H1 (cell line): ENCODE measurements at regions not wholly inside any gene's neighbourhood (a gene's known extent, or its start where the extent isn't known, plus 50 kb on each side); places are given as distances from the start of the nearest gene placed in this dataset.

Experiments used
- CTCF ChIA-PET: fragments of 300-600 bp; sonication (Branson Sonifier 250); formaldehyde crosslinking; loops from one replicate; lab custom pipeline; 2021; ENCODE audit not compliant: partially characterized antibody; lab: Charles Lee
- POLR2A ChIA-PET: fragments of 300-600 bp; sonication (Branson Sonifier 250); formaldehyde crosslinking; loops from one replicate; lab custom pipeline; 2021; ENCODE audit warnings: inconsistent platforms; ENCODE audit not compliant: partially characterized antibody; lab: Charles Lee
- DNase-seq, 2 experiments: peaks; one replicate each; pipeline versions ENCODE4 v3.0.0 to v3.0.0-alpha.2; 2010 to 2022; ENCODE audit warnings: low spot score in 2 of 2, low read depth in 1 of 2, mixed read lengths in 1 of 2
- FAIRE-seq: peaks from 2 replicates; lab custom pipeline; 2011; peaks lifted over from hg19 to GRCh38; lab: Jason Lieb, UNC
- H2AFZ ChIP-seq: 2 replicates; pipeline ENCODE4 v1.8.1; 2012; ENCODE audit warnings: low read length, inconsistent platforms
- H2AK5ac ChIP-seq: 2 replicates; pipeline ENCODE4 v1.6.1; 2013; ENCODE audit warnings: low read depth, low read length
- H2BK120ac ChIP-seq: replicated peaks from 2 replicates; pipeline ENCODE3; 2013; ENCODE audit warnings: low read depth, low read length, inconsistent platforms
- H2BK12ac ChIP-seq: 2 replicates; pipeline ENCODE4 v1.6.1; 2013; ENCODE audit warnings: low read depth, low read length
- H2BK15ac ChIP-seq: 2 replicates; pipeline ENCODE4 v1.6.1; 2013; ENCODE audit warnings: low read length
- H2BK20ac ChIP-seq: 2 replicates; pipeline ENCODE4 v1.6.1; 2013; ENCODE audit warnings: low read length
- H2BK5ac ChIP-seq: 2 replicates; pipeline ENCODE4 v1.6.1; 2013; ENCODE audit warnings: low read depth, low read length
- H3K14ac ChIP-seq: 2 replicates; pipeline ENCODE4 v1.6.1; 2013; ENCODE audit warnings: inconsistent platforms; ENCODE audit not compliant: insufficient read length
- H3K18ac ChIP-seq: 2 replicates; pipeline ENCODE4 v1.6.1; 2013; ENCODE audit warnings: low read length; ENCODE audit errors: extremely low read depth
- H3K23ac ChIP-seq: 2 replicates; pipeline ENCODE4 v1.6.1; 2013; ENCODE audit warnings: inconsistent platforms; ENCODE audit not compliant: insufficient read length
- H3K23me2 ChIP-seq: 2 replicates; pipeline ENCODE4 v1.6.1; 2013; ENCODE audit warnings: low read depth, low read length
- H3K27ac ChIP-seq: 2 replicates; pipeline ENCODE4 v1.6.1; 2011; ENCODE audit warnings: low read depth, low read length, inconsistent platforms
- H3K27me3 ChIP-seq, 4 experiments: replicated peaks in 1 of 4; 1 replicate in 1 of 4; 2 replicates in 3 of 4; pipeline versions ENCODE4 v1.6.1 to v1.8.1; 2011 to 2013; ENCODE audit warnings: low read length in 3 of 4, mild to moderate bottlenecking in 3 of 4, inconsistent platforms in 2 of 4, mixed read lengths in 2 of 4, moderate library complexity in 1 of 4; ENCODE audit not compliant: control insufficient read depth in 3 of 4, insufficient read depth in 3 of 4; ENCODE audit errors: extremely low read depth in 1 of 4
- H3K36me3 ChIP-seq, 4 experiments: 2 replicates each; pipeline versions ENCODE4 v1.6.1 to v1.8.1; 2011 to 2013; ENCODE audit warnings: mild to moderate bottlenecking in 4 of 4, low read length in 3 of 4, moderate library complexity in 2 of 4, control low read depth in 1 of 4, inconsistent platforms in 1 of 4; ENCODE audit not compliant: insufficient read depth in 4 of 4, control insufficient read depth in 2 of 4
- H3K4ac ChIP-seq: replicated peaks from 2 replicates; pipeline ENCODE3; 2013; ENCODE audit warnings: low read length, low read depth, mixed read lengths, inconsistent platforms; ENCODE audit not compliant: insufficient read length
- H3K4me1 ChIP-seq, 4 experiments: replicated peaks in 1 of 4; 1 replicate in 1 of 4; 2 replicates in 3 of 4; pipeline versions ENCODE4 v1.6.1 to v1.8.1; 2011 to 2013; ENCODE audit warnings: low read length in 3 of 4, inconsistent platforms in 2 of 4, mixed read lengths in 1 of 4; ENCODE audit not compliant: insufficient read depth in 4 of 4, control insufficient read depth in 3 of 4
- H3K4me2 ChIP-seq, 2 experiments: 2 replicates each; pipeline versions ENCODE4 v1.6.1 to v1.8.1; 2011 to 2013; ENCODE audit warnings: low read depth in 2 of 2, low read length in 2 of 2, control low read depth in 1 of 2, inconsistent platforms in 1 of 2, mild to moderate bottlenecking in 1 of 2; ENCODE audit not compliant: insufficient read depth in 1 of 2
- H3K4me3 ChIP-seq, 4 experiments: fragments of 200-600, 300-600 bp in 1 of 4; sonication (generic), shearing (Covaris generic), sonication (Bioruptor Twin) in 1 of 4; 2 replicates each; pipeline versions ENCODE4 v1.5.1 to v1.8.1; 2011 to 2016; ENCODE audit warnings: low read length in 4 of 4, low read depth in 3 of 4, control low read depth in 2 of 4, inconsistent platforms in 2 of 4, mild to moderate bottlenecking in 2 of 4, mixed read lengths in 1 of 4, moderate library complexity in 1 of 4; ENCODE audit not compliant: insufficient read depth in 2 of 4; ENCODE audit errors: extremely low read depth in 1 of 4
- H3K56ac ChIP-seq: replicated peaks from 2 replicates; pipeline ENCODE3; 2013; ENCODE audit warnings: low read depth, mild to moderate bottlenecking, mixed read lengths, low read length, inconsistent platforms; ENCODE audit not compliant: insufficient read length
- H3K79me1 ChIP-seq: 2 replicates; pipeline ENCODE4 v1.6.1; 2013; ENCODE audit warnings: low read depth, low read length, control low read depth
- H3K79me2 ChIP-seq, 2 experiments: 2 replicates each; pipeline versions ENCODE4 v1.6.1 to v1.8.1; 2012 to 2013; ENCODE audit warnings: low read length in 2 of 2, mild to moderate bottlenecking in 2 of 2, inconsistent platforms in 1 of 2; ENCODE audit not compliant: insufficient read depth in 2 of 2, control insufficient read depth in 1 of 2
- H3K9ac ChIP-seq, 4 experiments: replicated peaks in 1 of 4; 1 replicate in 1 of 4; 2 replicates in 3 of 4; pipeline versions ENCODE4 v1.6.1 to v1.8.1; 2011 to 2013; ENCODE audit warnings: low read depth in 3 of 4, low read length in 3 of 4, control low read depth in 2 of 4, mild to moderate bottlenecking in 2 of 4, moderate library complexity in 2 of 4, inconsistent platforms in 1 of 4; ENCODE audit errors: extremely low read depth in 1 of 4
- H3K9me3 ChIP-seq, 2 experiments: 2 replicates each; pipeline versions ENCODE4 v1.6.1 to v1.8.1; 2012 to 2013; ENCODE audit warnings: mild to moderate bottlenecking in 2 of 2, moderate library complexity in 2 of 2, control low read depth in 1 of 2, inconsistent platforms in 1 of 2, low read depth in 1 of 2, low read length in 1 of 2, mixed read lengths in 1 of 2; ENCODE audit not compliant: insufficient read depth in 2 of 2
- H4K20me1 ChIP-seq, 2 experiments: replicated peaks in 1 of 2; 2 replicates each; pipeline versions ENCODE3 to v1.8.1; 2011 to 2013; ENCODE audit warnings: inconsistent platforms in 2 of 2, low read length in 2 of 2, mild to moderate bottlenecking in 1 of 2; ENCODE audit not compliant: insufficient read depth in 2 of 2, control insufficient read depth in 1 of 2
- H4K5ac ChIP-seq: 2 replicates; pipeline ENCODE4 v1.6.1; 2013; ENCODE audit warnings: low read length, low read depth, mixed read lengths, inconsistent platforms; ENCODE audit not compliant: insufficient read length
- H4K8ac ChIP-seq: 2 replicates; pipeline ENCODE4 v1.8.0; 2013; ENCODE audit warnings: mild to moderate bottlenecking, moderate library complexity, low read length, inconsistent platforms; ENCODE audit not compliant: insufficient read depth; ENCODE audit errors: extremely low read depth
- H4K91ac ChIP-seq: replicated peaks from 2 replicates; pipeline ENCODE3; 2013; ENCODE audit warnings: low read length, mixed read lengths, inconsistent platforms; ENCODE audit not compliant: insufficient read length
- BCL11A ChIP-seq, 2 experiments: IDR thresholded peaks; one replicate each; pipeline ENCODE4 v1.6.1; 2011; ENCODE audit warnings: low read depth in 2 of 2, low read length in 2 of 2, mild to moderate bottlenecking in 2 of 2
- BRCA1 ChIP-seq: IDR thresholded peaks from 2 replicates; pipeline ENCODE4 v1.6.1; 2012; ENCODE audit warnings: low read depth, low read length, improper control_type of control experiment
- EGR1 ChIP-seq: IDR thresholded peaks from 2 replicates; pipeline ENCODE4 v1.6.1; 2011; ENCODE audit warnings: low read depth, low read length, borderline replicate concordance
- GTF2F1 ChIP-seq: IDR thresholded peaks from 2 replicates; pipeline ENCODE4 v1.6.1; 2012; ENCODE audit warnings: low read depth, low read length, improper control_type of control experiment, borderline replicate concordance
- MAFK ChIP-seq: IDR thresholded peaks from 2 replicates; pipeline ENCODE4 v1.6.1; 2012; ENCODE audit warnings: low read depth, mild to moderate bottlenecking, improper control_type of control experiment, low read length
- NANOG ChIP-seq: IDR thresholded peaks from 2 replicates; pipeline ENCODE4 v1.6.1; 2011; ENCODE audit warnings: low read length, low read depth, mild to moderate bottlenecking, inconsistent platforms; ENCODE audit not compliant: insufficient read depth, poor library complexity, severe bottlenecking
- PHF8 ChIP-seq: fragments of 200-600 bp; sonication (generic); conservative IDR thresholded peaks from 2 replicates; pipeline ENCODE4 v1.7.1; 2012; ENCODE audit warnings: low read depth, mild to moderate bottlenecking, inconsistent platforms, low read length, moderate library complexity
- RBBP5 ChIP-seq: IDR thresholded peaks from 2 replicates; pipeline ENCODE4 v1.7.1; 2012; ENCODE audit warnings: low read depth, mild to moderate bottlenecking, inconsistent platforms, low read length, moderate library complexity, borderline replicate concordance
- RNF2 ChIP-seq: fragments of 200-900, 300-1000 bp; sonication (generic); IDR thresholded peaks from 2 replicates; pipeline ENCODE4 v1.7.1; 2016; ENCODE audit warnings: borderline replicate concordance, low read depth, mild to moderate bottlenecking, antibody characterized with exemption, low read length; ENCODE audit not compliant: poor library complexity, severe bottlenecking; ENCODE audit errors: missing control alignments
- SRF ChIP-seq: IDR thresholded peaks from 2 replicates; pipeline ENCODE4 v1.6.1; 2011; ENCODE audit warnings: mild to moderate bottlenecking, low read depth, low read length, moderate library complexity
- SUZ12 ChIP-seq: fragments of 200-600 bp; sonication (generic); IDR thresholded peaks from 2 replicates; pipeline ENCODE4 v1.6.1; 2012; ENCODE audit warnings: mild to moderate bottlenecking, inconsistent platforms, low read length, moderate library complexity, mixed read lengths
- TAF7 ChIP-seq: optimal IDR thresholded peaks from 2 replicates; pipeline ENCODE3; 2011; ENCODE audit warnings: low read depth, mild to moderate bottlenecking, inconsistent platforms, low read length, moderate library complexity, borderline replicate concordance
- WGBS, 2 experiments: shearing (Covaris generic) in 1 of 2; methylation state at CpG; one replicate each; pipeline versions ENCODE4 v1.1.6 to v1.1.7; 2013 to 2015; ENCODE audit warnings: low lambda C conversion rate in 2 of 2, mixed read lengths in 2 of 2, inconsistent platforms in 1 of 2, low coverage in 1 of 2, missing lambda C conversion rate in 1 of 2; ENCODE audit not compliant: insufficient replicate concordance in 2 of 2, insufficient coverage in 1 of 2, insufficient read length in 1 of 2; ENCODE audit errors: extremely low coverage in 1 of 2, missing lambda C conversion rate in 1 of 2; 5-methylcytosine and 5-hydroxymethylcytosine counted together
- TF ChIP-seq, protein P1 (sequence below): IDR thresholded peaks from 2 replicates; pipeline ENCODE4 v1.6.1; 2012; ENCODE audit warnings: inconsistent platforms

DNA sequence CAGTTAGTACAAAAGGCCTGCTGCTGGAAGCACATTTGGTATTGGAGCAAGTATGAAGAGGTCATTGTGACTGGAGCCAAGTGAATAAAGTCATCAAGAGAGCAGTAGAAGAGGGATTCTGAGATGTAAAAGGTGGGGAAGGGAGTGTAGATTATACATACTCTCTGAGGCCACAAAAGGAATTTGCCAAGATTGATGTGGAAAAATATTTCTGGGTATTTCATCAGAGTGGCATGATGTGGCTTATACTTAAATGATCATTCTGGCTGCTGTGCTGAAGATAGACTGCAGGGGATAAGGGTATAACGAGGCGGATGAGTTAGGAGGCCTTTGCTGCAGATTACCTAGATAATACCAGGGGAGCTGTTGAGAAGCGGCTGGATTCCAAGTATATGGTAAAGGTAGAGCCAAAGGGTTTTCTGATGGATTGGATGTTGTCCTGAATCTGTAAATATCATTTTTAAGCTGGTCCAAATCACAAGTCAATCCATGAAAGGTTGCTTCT lies 231.8 kb upstream of the AGA start:
- no peaks in the 10 kb centered on the region for H3K9me3 ChIP-seq
- no peak overlapping the region for H3K23ac ChIP-seq
- H3K18ac ChIP-seq = no peak overlapping the region
- H3K56ac ChIP-seq = no peak overlapping the region
- H2BK120ac ChIP-seq = no peak overlapping the region
- no peak overlapping the region for H3K27ac ChIP-seq
- no peak overlapping the region for H3K4me2 ChIP-seq
- no peaks in the 10 kb centered on the region for H4K20me1 ChIP-seq
- no peak overlapping the region for H2AK5ac ChIP-seq
- H2BK20ac ChIP-seq = no peak overlapping the region
- WGBS, 2 experiments = 93% methylated on average over 3 of the region's 3 CpGs; no CpG with 5 or more reads in 1 of the 2 experiments
- H3K79me1 ChIP-seq = no peaks in the 10 kb centered on the region
- H3K9ac ChIP-seq = no peak overlapping the region
- ChIA-PET CTCF (no interaction called here), POLR2A (no interaction called here)
- H2BK12ac ChIP-seq = no peak overlapping the region
- no peaks in the 10 kb centered on the region for H3K27me3 ChIP-seq
- H3K79me2 ChIP-seq = no peaks in the 10 kb centered on the region
- no peak for FAIRE-seq
- H2BK15ac ChIP-seq = no peak overlapping the region
- H3K36me3 ChIP-seq = no peaks in the 10 kb centered on the region
- no peak overlapping the region for H3K14ac ChIP-seq
- no peak overlapping the region for H4K5ac ChIP-seq
- DNase-seq = no peak
- no peak overlapping the region for H3K4me3 ChIP-seq
- no peak overlapping the region for H4K8ac ChIP-seq
- no peaks in the 10 kb centered on the region for H3K4me1 ChIP-seq
- H3K4ac ChIP-seq = no peak overlapping the region
- no peaks in the 10 kb centered on the region; the same call in 1 of the 2 replicates for H3K23me2 ChIP-seq
- no peak overlapping the region for H4K91ac ChIP-seq
- no peak overlapping the region for H2BK5ac ChIP-seq
- H2AFZ ChIP-seq = no peak overlapping the region
- no peak for TF ChIP-seq SUZ12
- no peak for TF ChIP-seq MAFK
- no peak for TF ChIP-seq BCL11A (IDR thresholded peaks at IDR 0.05; ENCODE audit: low read depth in 2 of 2, low read length in 2 of 2)
- TF ChIP-seq EGR1 = no peak
- no peak for TF ChIP-seq BRCA1
- TF ChIP-seq NANOG = no peak
- TF ChIP-seq SRF = no peak
- TF ChIP-seq, protein P1, sequence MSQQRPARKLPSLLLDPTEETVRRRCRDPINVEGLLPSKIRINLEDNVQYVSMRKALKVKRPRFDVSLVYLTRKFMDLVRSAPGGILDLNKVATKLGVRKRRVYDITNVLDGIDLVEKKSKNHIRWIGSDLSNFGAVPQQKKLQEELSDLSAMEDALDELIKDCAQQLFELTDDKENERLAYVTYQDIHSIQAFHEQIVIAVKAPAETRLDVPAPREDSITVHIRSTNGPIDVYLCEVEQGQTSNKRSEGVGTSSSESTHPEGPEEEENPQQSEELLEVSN = no peak
- TF ChIP-seq TAF7 = no peak
- no peak for TF ChIP-seq GTF2F1
- TF ChIP-seq RNF2 = no peak
- no peak for TF ChIP-seq RBBP5
- no peak for TF ChIP-seq PHF8
